H7 (cell line): ENCODE measurements at regions not wholly inside any gene's neighbourhood (a gene's known extent, or its start where the extent isn't known, plus 50 kb on each side); places are given as distances from the start of the nearest gene placed in this dataset.

Experiments used
- DNase-seq: peaks from one replicate; pipeline ENCODE4 v3.0.0; 2012
- H3K27me3 ChIP-seq: 2 replicates; pipeline ENCODE4 v1.6.0; 2011; ENCODE audit warnings: mild to moderate bottlenecking, low read length; ENCODE audit not compliant: control insufficient read depth, insufficient read depth
- H3K36me3 ChIP-seq: replicated peaks from 2 replicates; pipeline ENCODE4 v1.5.1; 2011; ENCODE audit warnings: low read length; ENCODE audit not compliant: control insufficient read depth, insufficient read depth
- H3K4me3 ChIP-seq: 2 replicates; pipeline ENCODE4 v1.5.1; 2011; ENCODE audit warnings: low read depth, mild to moderate bottlenecking, control low read depth, low read length, moderate library complexity; ENCODE audit not compliant: insufficient read depth

GRCh38 chr6:4687989-4688947 is 87.9 kb upstream of the CDYL start:
- DNase-seq: peak; percentile 9
- H3K4me3 ChIP-seq: no peak overlapping the region

GRCh38 chr6:4687656-4687988 is 88.6 kb upstream of the CDYL start:
- Histone ChIP-seq H3K36me3 (no peaks in the 10 kb centered on the region), H3K4me3 (no peak overlapping the region), H3K27me3 (no peaks in the 10 kb centered on the region)
- DNase-seq: no peak

More at GRCh38 chr6:4687989-4688947, 87.9 kb upstream of the CDYL start:
- H3K27me3 ChIP-seq: no peaks in the 10 kb centered on the region
- H3K36me3 ChIP-seq: no peaks in the 10 kb centered on the region

GRCh38 chr6:4682431-4683097 is 93.6 kb upstream of the CDYL start:
- no peaks in the 10 kb centered on the region for H3K27me3 ChIP-seq

GRCh38 chr6:4678506-4679300 is 97.5 kb upstream of the CDYL start:
- DNase-seq: no peak
- Histone ChIP-seq H3K27me3 (no peaks in the 10 kb centered on the region), H3K4me3 (no peak overlapping the region), H3K36me3 (no peaks in the 10 kb centered on the region)

More at GRCh38 chr6:4682431-4683097, 93.6 kb upstream of the CDYL start:
- peak; percentile 2 for DNase-seq
- no peak overlapping the region for H3K4me3 ChIP-seq
- H3K36me3 ChIP-seq: no peaks in the 10 kb centered on the region

GRCh38 chr6:4677751-4678065 is 98.5 kb upstream of the CDYL start:
- no peaks in the 10 kb centered on the region for H3K27me3 ChIP-seq
- no peak for DNase-seq
- no peaks in the 10 kb centered on the region for H3K36me3 ChIP-seq
- no peak overlapping the region for H3K4me3 ChIP-seq

- DNase-seq: peak; percentile 28
- Histone ChIP-seq H3K27me3 (no peaks in the 10 kb centered on the region), H3K4me3 (no peak overlapping the region), H3K36me3 (no peaks in the 10 kb centered on the region)
Observed at GRCh38 chr6:4677011-4677750, 99.0 kb upstream of the CDYL start.

- H3K36me3 ChIP-seq: no peaks in the 10 kb centered on the region
- no peak overlapping the region for H3K4me3 ChIP-seq
- H3K27me3 ChIP-seq: no peaks in the 10 kb centered on the region
- peak; percentile 14 for DNase-seq
Observed at GRCh38 chr6:4676016-4676415, 100.2 kb upstream of the CDYL start.

GRCh38 chr6:4675121-4675520 is 101.1 kb upstream of the CDYL start:
- Histone ChIP-seq H3K4me3 (no peak overlapping the region), H3K36me3 (no peaks in the 10 kb centered on the region), H3K27me3 (no peaks in the 10 kb centered on the region)
- DNase-seq: peak; percentile 11

- Histone ChIP-seq H3K36me3 (no peaks in the 10 kb centered on the region), H3K4me3 (no peak overlapping the region), H3K27me3 (no peaks in the 10 kb centered on the region)
- no peak for DNase-seq
Observed at GRCh38 chr6:4673861-4674260, 102.3 kb upstream of the CDYL start.

GRCh38 chr6:4672772-4673171 is 103.4 kb upstream of the CDYL start:
- Histone ChIP-seq H3K27me3 (no peaks in the 10 kb centered on the region), H3K4me3 (no peak overlapping the region), H3K36me3 (no peaks in the 10 kb centered on the region)
- DNase-seq: no peak

GRCh38 chr6:4671587-4672115 is 104.6 kb upstream of the CDYL start:
- no peaks in the 10 kb centered on the region for H3K27me3 ChIP-seq
- no peak for DNase-seq
- H3K36me3 ChIP-seq: no peaks in the 10 kb centered on the region
- no peak overlapping the region for H3K4me3 ChIP-seq

GRCh38 chr6:4670824-4671409 is 105.3 kb upstream of the CDYL start:
- Histone ChIP-seq H3K4me3 (no peak overlapping the region), H3K27me3 (no peaks in the 10 kb centered on the region), H3K36me3 (no peaks in the 10 kb centered on the region)

GRCh38 chr6:4670290-4670689 is 105.9 kb upstream of the CDYL start:
- no peak for DNase-seq
- Histone ChIP-seq H3K27me3 (no peaks in the 10 kb centered on the region; the same call in 1 of the 2 replicates), H3K4me3 (no peak overlapping the region), H3K36me3 (no peaks in the 10 kb centered on the region)

More at GRCh38 chr6:4670824-4671409, 105.3 kb upstream of the CDYL start:
- DNase-seq: no peak
